Mesenchymal stem cell (in vitro differentiated cells and primary cell): ENCODE measurements at regions not wholly inside any gene's neighbourhood (a gene's known extent, or its start where the extent isn't known, plus 50 kb on each side); places are given as distances from the start of the nearest gene placed in this dataset.

Source experiments
- DNase-seq: peaks from one replicate; pipeline ENCODE4 v3.0.0-alpha.2; 2013
- H2AFZ ChIP-seq: one replicate; pipeline ENCODE4 v1.6.1; 2013; ENCODE audit warnings: low read depth, mild to moderate bottlenecking, control low read depth, inconsistent platforms, low read length, moderate library complexity
- H2AK5ac ChIP-seq: 2 replicates; pipeline ENCODE4 v1.6.1; 2013; ENCODE audit warnings: low read length, moderate library complexity, mild to moderate bottlenecking, inconsistent platforms; ENCODE audit not compliant: severe bottlenecking
- H2BK120ac ChIP-seq: one replicate; pipeline ENCODE4 v1.6.1; 2013; ENCODE audit warnings: low read depth, mild to moderate bottlenecking, inconsistent platforms, low read length, moderate library complexity
- H2BK12ac ChIP-seq, 2 experiments: one replicate each; pipeline ENCODE4 v1.6.1; 2013; ENCODE audit warnings: inconsistent platforms in 2 of 2, low read length in 2 of 2, mild to moderate bottlenecking in 2 of 2, moderate library complexity in 2 of 2, control low read depth in 1 of 2
- H2BK15ac ChIP-seq: one replicate; pipeline ENCODE4 v1.6.1; 2013; ENCODE audit warnings: mild to moderate bottlenecking, low read depth, inconsistent platforms; ENCODE audit not compliant: poor library complexity, severe bottlenecking
- H2BK5ac ChIP-seq: 2 replicates; pipeline ENCODE4 v1.6.1; 2013; ENCODE audit warnings: low read depth, mild to moderate bottlenecking, low read length, control low read depth, inconsistent platforms; ENCODE audit not compliant: poor library complexity, severe bottlenecking
- H3K14ac ChIP-seq, 2 experiments: one replicate each; pipeline ENCODE4 v1.6.1; 2013; ENCODE audit warnings: inconsistent platforms in 2 of 2, low read length in 2 of 2, control low read depth in 1 of 2, mild to moderate bottlenecking in 1 of 2, moderate library complexity in 1 of 2
- H3K18ac ChIP-seq, 2 experiments: one replicate each; pipeline ENCODE4 v1.6.1; 2013; ENCODE audit warnings: inconsistent platforms in 2 of 2, low read length in 2 of 2, control low read depth in 1 of 2, low read depth in 1 of 2, mild to moderate bottlenecking in 1 of 2
- H3K23ac ChIP-seq, 2 experiments: one replicate each; pipeline ENCODE4 v1.6.1; 2013; ENCODE audit warnings: inconsistent platforms in 2 of 2, low read length in 2 of 2, mild to moderate bottlenecking in 2 of 2, moderate library complexity in 2 of 2, control low read depth in 1 of 2
- H3K27ac ChIP-seq: 2 replicates; pipeline ENCODE4 v1.5.1; 2013; ENCODE audit warnings: mild to moderate bottlenecking, moderate library complexity, low read length, control low read depth, inconsistent platforms; ENCODE audit not compliant: poor library complexity, severe bottlenecking
- H3K27me3 ChIP-seq, 2 experiments: 2 replicates each; pipeline versions ENCODE4 v1.6.1 to v1.7.0; 2013; ENCODE audit warnings: low read length in 2 of 2, mild to moderate bottlenecking in 2 of 2, moderate library complexity in 2 of 2, control low read depth in 1 of 2, inconsistent platforms in 1 of 2; ENCODE audit not compliant: control insufficient read depth in 1 of 2, insufficient read depth in 1 of 2
- H3K36me3 ChIP-seq, 2 experiments: 2 replicates each; pipeline versions ENCODE4 v1.6.1 to v1.7.0; 2013; ENCODE audit warnings: low read length in 2 of 2, control low read depth in 1 of 2, inconsistent platforms in 1 of 2, low read depth in 1 of 2, mild to moderate bottlenecking in 1 of 2; ENCODE audit not compliant: insufficient read depth in 2 of 2, control insufficient read depth in 1 of 2
- H3K4ac ChIP-seq, 2 experiments: one replicate each; pipeline ENCODE4 v1.6.1; 2013; ENCODE audit warnings: inconsistent platforms in 2 of 2, low read length in 2 of 2, mild to moderate bottlenecking in 2 of 2, moderate library complexity in 2 of 2, control low read depth in 1 of 2, low read depth in 1 of 2
- H3K4me1 ChIP-seq: 2 replicates; pipeline ENCODE4 v1.6.1; 2013; ENCODE audit warnings: low read depth, low read length, control low read depth; ENCODE audit not compliant: control insufficient read depth, insufficient read depth
- H3K4me2 ChIP-seq: 2 replicates; pipeline ENCODE4 v1.6.1; 2013; ENCODE audit warnings: low read length, mild to moderate bottlenecking, inconsistent platforms; ENCODE audit not compliant: poor library complexity, severe bottlenecking
- H3K4me3 ChIP-seq, 2 experiments: 2 replicates each; pipeline versions ENCODE4 v1.5.1 to v1.7.0; 2013; ENCODE audit warnings: low read length in 2 of 2, mild to moderate bottlenecking in 2 of 2, control low read depth in 1 of 2, low read depth in 1 of 2; ENCODE audit not compliant: insufficient read depth in 1 of 2
- H3K79me1 ChIP-seq: replicated peaks from 2 replicates; pipeline ENCODE4 v1.6.1; 2013; ENCODE audit warnings: mild to moderate bottlenecking, control low read depth, low read length, inconsistent platforms; ENCODE audit not compliant: poor library complexity, severe bottlenecking
- H3K9ac ChIP-seq: 2 replicates; pipeline ENCODE4 v1.7.0; 2013; ENCODE audit warnings: mild to moderate bottlenecking, low read length, moderate library complexity
- H3K9me3 ChIP-seq: 2 replicates; pipeline ENCODE4 v1.7.0; 2013; ENCODE audit warnings: mild to moderate bottlenecking, low read length; ENCODE audit not compliant: control insufficient read depth
- H4K8ac ChIP-seq: one replicate; pipeline ENCODE4 v1.6.1; 2013; ENCODE audit warnings: inconsistent platforms, mild to moderate bottlenecking, low read length, moderate library complexity
- H4K91ac ChIP-seq: one replicate; pipeline ENCODE4 v1.6.1; 2013; ENCODE audit warnings: mild to moderate bottlenecking, low read length, inconsistent platforms
- WGBS: methylation state at CpG from one replicate; pipeline ENCODE4 v1.1.7; 2013; ENCODE audit warnings: mixed read lengths; 5-methylcytosine and 5-hydroxymethylcytosine counted together

- Histone ChIP-seq H3K4me2 (no peak overlapping the region), H2BK5ac (no peak overlapping the region), H2AK5ac (no peak overlapping the region), H2BK15ac (no peak overlapping the region), H3K4ac (no peak overlapping the region), H3K4me3 (no peak overlapping the region), H3K9me3 (no peaks in the 10 kb centered on the region), H3K14ac (no peak overlapping the region), H3K9ac (no peak overlapping the region), H3K27me3 (no peaks in the 10 kb centered on the region), H4K91ac (no peak overlapping the region), H3K27ac (no peak overlapping the region), H3K18ac (no peak overlapping the region), H2AFZ (no peak overlapping the region), H2BK120ac (no peak overlapping the region), H3K23ac (no peak overlapping the region), H2BK12ac (no peak overlapping the region), H4K8ac (no peak overlapping the region), H3K4me1 (peaks cover 5% of the 10 kb centered on the region), H3K79me1 (no peaks in the 10 kb centered on the region), H3K36me3 (no peaks in the 10 kb centered on the region)
- 97% methylated on average over 4 of the region's 4 CpGs for WGBS
- no peak for DNase-seq
Measured at GRCh38 chr13:109330123-109330522, 456.3 kb downstream of the IRS2 start.

- no peak for DNase-seq
- Histone ChIP-seq H2BK12ac (no peak overlapping the region), H2BK120ac (no peak overlapping the region), H3K4me3 (no peak overlapping the region), H3K27ac (no peak overlapping the region), H3K23ac (no peak overlapping the region), H2BK5ac (no peak overlapping the region), H3K4me1 (peaks cover 5% of the 10 kb centered on the region), H3K9me3 (no peaks in the 10 kb centered on the region), H3K4ac (no peak overlapping the region), H2AK5ac (no peak overlapping the region), H3K36me3 (no peaks in the 10 kb centered on the region), H3K18ac (no peak overlapping the region), H3K27me3 (no peaks in the 10 kb centered on the region), H3K79me1 (no peaks in the 10 kb centered on the region), H2BK15ac (no peak overlapping the region), H4K8ac (no peak overlapping the region), H2AFZ (no peak overlapping the region), H3K9ac (no peak overlapping the region), H4K91ac (no peak overlapping the region), H3K4me2 (no peak overlapping the region), H3K14ac (no peak overlapping the region)
- 92% methylated on average over 4 of the region's 4 CpGs for WGBS
Measured at GRCh38 chr13:109329175-109329574, 457.2 kb downstream of the IRS2 start.

- H3K4me2 ChIP-seq, result no peak overlapping the region
- no peak overlapping the region for H2BK12ac ChIP-seq
- H3K4me1 ChIP-seq, result peaks cover 2% of the 10 kb centered on the region
- H3K4ac ChIP-seq, result no peak overlapping the region
- no peak overlapping the region for H3K18ac ChIP-seq
- H3K36me3 ChIP-seq, result no peaks in the 10 kb centered on the region
- no peak overlapping the region for H2BK5ac ChIP-seq
- no peak overlapping the region for H2BK120ac ChIP-seq
- WGBS, result 90% methylated on average over 9 of the region's 9 CpGs
- H2AK5ac ChIP-seq, result no peak overlapping the region
- no peaks in the 10 kb centered on the region for H3K9me3 ChIP-seq
- no peak overlapping the region for H3K14ac ChIP-seq
- no peaks in the 10 kb centered on the region for H3K79me1 ChIP-seq
- H2BK15ac ChIP-seq, result no peak overlapping the region
- H3K27ac ChIP-seq, result no peak overlapping the region
- no peak overlapping the region for H2AFZ ChIP-seq
- H4K8ac ChIP-seq, result no peak overlapping the region
- no peak overlapping the region for H3K9ac ChIP-seq
- no peak overlapping the region for H4K91ac ChIP-seq
- no peak for DNase-seq
- no peaks in the 10 kb centered on the region for H3K27me3 ChIP-seq
- no peak overlapping the region for H3K23ac ChIP-seq
- H3K4me3 ChIP-seq, result no peak overlapping the region
Measured at GRCh38 chr13:109326601-109327000, 459.8 kb downstream of the IRS2 start.

- H2BK5ac ChIP-seq, result no peak overlapping the region
- H3K4me1 ChIP-seq, result no peaks in the 10 kb centered on the region
- no peak overlapping the region for H2BK15ac ChIP-seq
- no peak overlapping the region for H3K23ac ChIP-seq
- no peak overlapping the region for H3K4me2 ChIP-seq
- H4K91ac ChIP-seq, result no peak overlapping the region
- H3K4ac ChIP-seq, result no peak overlapping the region
- 94% methylated on average over 4 of the region's 4 CpGs for whole genome bisulfite sequencing
- H3K36me3 ChIP-seq, result no peaks in the 10 kb centered on the region
- no peaks in the 10 kb centered on the region for H3K9me3 ChIP-seq
- H3K4me3 ChIP-seq, result no peak overlapping the region
- no peak overlapping the region for H3K9ac ChIP-seq
- no peak overlapping the region for H2AK5ac ChIP-seq
- H3K27me3 ChIP-seq, result no peaks in the 10 kb centered on the region
- H3K14ac ChIP-seq, result no peak overlapping the region
- H2AFZ ChIP-seq, result no peak overlapping the region
- H3K79me1 ChIP-seq, result no peaks in the 10 kb centered on the region
- H3K18ac ChIP-seq, result no peak overlapping the region
- no peak overlapping the region for H3K27ac ChIP-seq
- no peak overlapping the region for H4K8ac ChIP-seq
- no peak for DNase-seq
- H2BK120ac ChIP-seq, result no peak overlapping the region
- no peak overlapping the region for H2BK12ac ChIP-seq
Measured at GRCh38 chr13:109323338-109323737, 463.0 kb downstream of the IRS2 start.
